ENCODE measurements at regions not wholly inside any gene's neighbourhood (a gene's known extent, or its start where the extent isn't known, plus 50 kb on each side); places are given as distances from the start of the nearest gene placed in this dataset.
"Not testable (repeated sequence)": the region's sequence is repeated elsewhere in the genome, so short reads cannot be mapped to it uniquely, and the experiment has no call there.

DNA sequence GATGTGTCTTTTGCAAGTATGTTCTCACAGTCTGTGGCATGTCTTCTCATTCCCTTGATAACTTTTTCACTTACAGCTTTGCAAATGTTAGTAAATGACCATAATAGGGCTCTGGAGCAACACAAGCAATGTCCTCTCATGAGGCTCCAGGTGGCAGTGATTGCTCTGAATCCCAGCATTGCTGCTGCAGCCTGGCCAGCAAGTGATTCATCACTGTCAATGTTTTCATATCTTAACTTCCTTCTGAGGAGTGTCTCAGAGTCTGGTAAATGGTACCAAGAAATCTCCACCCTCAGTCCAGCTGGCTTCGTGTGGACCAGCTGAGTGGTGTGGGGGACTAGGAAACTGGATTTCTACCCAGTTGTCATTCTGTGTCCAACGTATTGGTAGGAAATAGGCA is 139.6 kb downstream of the MYLK4 start:
- DNase-seq (ENCODE audit: low read depth in 2 of 3, low spot score in 1 of 3) = no peak

DNA sequence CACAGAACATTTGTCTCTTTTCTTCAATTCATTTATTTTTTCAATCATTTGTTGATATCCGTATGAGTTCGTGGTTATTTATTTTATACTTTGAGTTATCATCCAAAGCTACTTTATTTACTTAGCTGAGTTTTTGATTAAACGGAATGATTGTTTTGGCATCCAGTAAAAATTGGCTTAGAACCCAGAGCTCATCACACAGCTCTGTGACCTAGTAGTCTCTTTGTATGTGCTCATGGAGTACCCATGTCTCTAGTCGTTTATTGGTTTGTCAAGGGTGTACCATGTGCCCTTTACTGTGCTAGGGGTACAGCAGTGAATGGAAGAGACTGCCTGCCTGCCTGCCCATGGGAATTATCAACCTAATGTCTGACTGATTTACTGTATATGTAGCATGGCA is 142.2 kb downstream of the MYLK4 start:
- no peak for DNase-seq (ENCODE audit: low read depth in 2 of 3, low spot score in 1 of 3)

- DNase-seq (ENCODE audit: low read depth in 2 of 3, low spot score in 1 of 3) = no peak
These were observed 150.4 kb downstream of the MYLK4 start for GRCh38 chr6:2600363-2600762.

- no peak for DNase-seq (ENCODE audit: low read depth in 2 of 3, low spot score in 1 of 3)
These were observed 150.9 kb downstream of the MYLK4 start for GRCh38 chr6:2599817-2600216.

DNA sequence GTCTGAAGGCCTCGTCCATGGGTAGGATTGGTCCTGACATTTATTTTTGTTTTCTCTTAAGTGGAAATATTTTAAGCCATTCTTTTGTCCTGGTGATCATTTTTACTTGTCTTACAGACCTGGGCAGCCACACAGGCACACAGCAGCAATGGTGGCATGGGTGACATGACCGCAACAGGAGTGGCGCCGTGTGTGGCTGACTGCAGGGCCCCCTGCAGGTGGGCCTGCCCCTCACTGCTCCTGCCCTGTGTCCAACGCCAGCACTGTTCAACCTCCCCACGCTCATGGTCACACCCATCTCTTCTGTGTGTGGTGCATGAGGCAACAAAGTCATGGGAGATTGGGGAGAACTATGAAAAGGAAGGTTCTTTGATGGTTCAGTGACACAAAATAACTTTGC is 151.9 kb downstream of the MYLK4 start:
- DNase-seq (ENCODE audit: low read depth in 2 of 3, low spot score in 1 of 3) = no peak

DNA sequence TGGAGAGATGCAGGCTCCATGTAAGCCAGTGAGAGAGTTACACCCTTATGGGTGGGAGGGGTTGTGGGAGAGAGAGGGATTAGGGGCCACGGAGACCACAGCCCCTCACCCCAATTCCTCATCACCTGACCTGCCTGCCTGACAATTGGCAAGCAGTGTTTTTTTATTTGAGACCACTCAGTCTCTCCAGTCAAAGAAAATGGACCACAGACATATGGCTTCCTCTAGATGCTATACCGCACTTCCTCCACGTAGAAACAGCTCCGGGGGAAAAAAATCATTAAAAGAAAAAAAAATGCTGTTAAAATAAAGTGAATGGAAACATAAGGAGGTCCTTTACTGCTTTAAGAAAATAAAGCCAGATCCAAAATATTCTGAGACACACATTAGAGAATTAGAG is 152.7 kb downstream of the MYLK4 start:
- DNase-seq (ENCODE audit: low read depth in 2 of 3, low spot score in 1 of 3) = no peak

GRCh38 chr6:2597457-2597856 is 153.3 kb downstream of the MYLK4 start:
- not testable (repeated sequence) for DNase-seq (ENCODE audit: low read depth in 2 of 3, low spot score in 1 of 3)

DNA sequence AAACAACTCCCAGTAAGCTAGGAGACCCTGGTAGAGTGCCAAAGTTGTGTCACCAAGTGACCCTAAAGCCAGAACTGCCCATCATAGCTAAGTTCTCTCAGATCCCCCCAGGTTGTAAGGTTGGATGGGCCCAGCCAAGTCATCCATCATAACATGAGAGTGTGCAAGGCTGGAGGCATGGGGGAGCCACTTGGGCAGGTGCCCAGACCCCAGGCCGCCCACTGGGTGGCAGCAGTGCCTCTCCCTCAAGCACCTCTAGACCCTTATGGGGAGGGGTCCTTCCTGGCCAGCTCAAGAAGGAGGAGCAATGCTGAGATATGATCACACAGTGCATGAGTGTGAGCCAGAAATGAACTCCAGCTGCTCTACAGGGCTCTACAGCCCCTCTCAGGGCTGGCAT is 154.5 kb downstream of the MYLK4 start:
- DNase-seq (ENCODE audit: low read depth in 2 of 3, low spot score in 1 of 3) = no peak

DNA sequence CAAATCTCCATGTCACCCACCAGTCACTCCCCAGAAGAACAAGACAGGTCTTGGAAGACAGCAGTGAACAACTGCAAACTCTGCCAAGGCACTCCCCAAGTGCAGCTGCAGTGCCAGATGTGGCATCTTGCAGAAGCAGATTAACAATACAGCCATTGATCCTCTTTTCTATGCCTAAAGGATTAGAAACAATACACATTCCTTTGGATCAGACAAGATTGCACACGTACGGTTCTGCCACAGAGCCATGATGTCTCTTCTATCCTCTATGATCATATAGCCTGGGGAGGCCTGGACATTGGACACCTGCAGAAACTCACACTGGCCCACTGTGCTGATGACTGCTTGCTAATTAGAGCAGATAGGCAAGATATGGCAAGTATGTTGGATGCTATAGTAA is 155.9 kb downstream of the MYLK4 start:
- DNase-seq (ENCODE audit: low read depth in 2 of 3, low spot score in 1 of 3) = no peak

DNA sequence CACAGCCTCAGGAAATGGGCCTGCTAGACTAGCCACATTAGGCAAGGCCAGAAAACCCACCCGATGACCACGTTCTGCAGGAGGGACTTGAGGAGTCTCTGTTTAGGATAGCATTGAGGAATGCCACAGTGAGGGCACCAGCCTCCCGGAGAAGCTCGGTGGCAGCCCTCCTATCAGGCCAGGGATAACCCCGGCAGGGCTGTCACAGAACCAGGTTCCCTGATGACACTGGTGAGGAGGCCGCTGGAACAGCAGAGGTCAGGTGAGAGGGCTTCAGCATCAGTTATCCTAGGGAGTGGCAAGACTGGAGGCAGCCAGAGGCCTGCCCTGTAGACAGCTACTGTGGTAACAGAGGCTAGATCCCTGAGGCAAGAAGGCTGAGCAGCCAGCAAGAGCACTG is 157.6 kb downstream of the MYLK4 start:
- no peak for DNase-seq (ENCODE audit: low read depth in 2 of 3, low spot score in 1 of 3)

DNA sequence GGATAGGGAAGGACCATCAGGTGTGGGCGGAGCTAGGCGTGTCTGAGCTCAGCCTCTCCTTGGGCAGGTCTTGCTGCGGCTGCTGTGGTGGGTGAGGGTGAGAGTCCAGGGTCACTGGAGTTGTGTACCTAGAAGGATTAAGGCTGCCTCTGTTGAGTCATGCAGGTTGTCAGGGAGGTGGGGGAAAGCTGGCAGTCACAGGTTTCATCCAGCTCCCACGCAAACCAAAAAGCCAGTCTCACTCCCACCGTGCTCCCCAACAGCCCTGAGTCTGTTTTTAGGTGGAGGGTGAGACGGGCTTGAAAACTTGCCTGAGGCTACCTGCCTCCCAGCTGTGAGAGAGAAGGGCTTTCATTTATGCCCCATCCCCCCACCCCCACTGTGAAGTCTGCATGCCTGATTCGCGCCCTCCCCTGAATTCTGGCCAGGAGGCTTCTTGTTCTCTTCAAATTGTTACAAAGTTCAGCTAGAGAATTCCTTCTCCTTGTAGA is 161.5 kb downstream of the MYLK4 start:
- no peak for DNase-seq (ENCODE audit: low read depth in 2 of 3, low spot score in 1 of 3)

DNA sequence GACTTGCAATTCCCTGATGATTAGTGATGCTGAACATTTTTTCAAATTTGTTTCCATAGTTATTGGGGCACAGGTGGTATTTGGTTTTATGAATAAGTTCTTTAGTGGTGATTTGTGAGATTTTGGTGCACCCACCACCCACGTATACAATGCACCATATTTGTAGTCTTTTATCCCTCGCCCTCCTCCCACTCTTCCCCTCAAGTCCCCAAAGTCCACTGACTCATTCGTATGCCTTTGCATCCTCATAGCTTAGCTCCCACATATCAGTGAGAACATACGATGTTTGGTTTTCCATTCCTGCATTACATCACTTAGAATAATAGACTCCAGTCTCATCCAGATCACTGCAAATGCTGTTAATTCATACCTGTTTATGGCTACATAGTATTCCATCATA is 167.3 kb downstream of the MYLK4 start:
- no peak for DNase-seq (ENCODE audit: low read depth in 2 of 3, low spot score in 1 of 3)

DNA sequence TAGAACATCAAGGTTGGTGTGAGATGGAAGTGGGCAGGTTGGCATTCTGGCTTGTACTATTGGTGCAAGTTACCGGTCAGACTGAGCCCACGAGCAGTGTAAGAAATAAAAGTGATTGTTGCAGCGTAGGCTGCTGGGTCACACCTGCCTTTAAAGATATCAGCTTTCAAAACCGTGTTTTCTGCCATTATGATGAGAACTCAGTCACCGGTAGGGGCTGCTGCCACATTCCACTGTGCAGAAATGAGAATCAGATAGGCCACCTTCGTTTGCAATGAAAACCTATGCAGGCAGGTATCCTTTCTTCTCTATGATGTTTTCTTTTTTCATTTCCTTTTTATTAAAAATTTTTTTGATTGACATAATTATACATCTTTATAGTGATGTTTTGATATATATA is 168.5 kb downstream of the MYLK4 start:
- no peak for DNase-seq (ENCODE audit: low read depth in 2 of 3, low spot score in 1 of 3)

DNA sequence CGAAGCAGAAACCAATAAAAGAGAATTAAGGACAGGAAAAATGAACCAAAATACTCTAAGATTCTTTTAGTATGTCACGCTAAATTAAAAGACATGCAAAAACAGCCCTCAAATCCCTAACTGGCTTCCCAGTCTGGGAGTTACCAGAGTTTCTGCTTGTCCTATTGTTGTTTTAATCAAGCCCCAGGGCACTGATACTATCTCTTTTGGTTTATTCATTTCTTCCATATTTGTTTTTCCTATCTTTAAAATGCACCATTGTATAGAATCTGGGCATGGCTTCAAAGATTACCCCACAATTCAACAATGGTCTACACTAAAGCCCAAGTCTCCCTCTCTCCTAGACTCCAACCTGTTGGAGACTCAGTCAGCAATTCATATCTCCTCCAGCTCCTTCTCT is 169.1 kb downstream of the MYLK4 start:
- no peak for DNase-seq (ENCODE audit: low read depth in 2 of 3, low spot score in 1 of 3)

DNA sequence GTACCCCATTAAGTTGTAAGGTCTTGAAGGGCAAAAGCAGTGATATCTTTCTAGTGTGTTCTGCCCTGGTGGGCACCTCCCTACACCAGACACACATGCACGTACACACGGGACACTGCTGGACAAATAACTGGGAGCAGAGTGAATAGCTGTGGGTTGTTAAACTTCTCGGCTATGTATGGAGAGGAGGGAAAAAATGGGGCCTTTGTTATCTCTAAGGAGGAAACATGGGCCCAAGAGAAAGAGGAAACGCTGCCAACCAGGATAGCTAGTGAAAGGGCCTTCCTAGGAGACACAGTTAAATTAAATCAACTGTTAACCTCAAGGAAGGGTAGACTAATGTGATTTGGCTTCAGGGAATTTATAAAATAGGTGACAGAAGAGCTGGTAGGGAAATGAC is 169.7 kb downstream of the MYLK4 start:
- no peak for DNase-seq (ENCODE audit: low read depth in 2 of 3, low spot score in 1 of 3)

DNA sequence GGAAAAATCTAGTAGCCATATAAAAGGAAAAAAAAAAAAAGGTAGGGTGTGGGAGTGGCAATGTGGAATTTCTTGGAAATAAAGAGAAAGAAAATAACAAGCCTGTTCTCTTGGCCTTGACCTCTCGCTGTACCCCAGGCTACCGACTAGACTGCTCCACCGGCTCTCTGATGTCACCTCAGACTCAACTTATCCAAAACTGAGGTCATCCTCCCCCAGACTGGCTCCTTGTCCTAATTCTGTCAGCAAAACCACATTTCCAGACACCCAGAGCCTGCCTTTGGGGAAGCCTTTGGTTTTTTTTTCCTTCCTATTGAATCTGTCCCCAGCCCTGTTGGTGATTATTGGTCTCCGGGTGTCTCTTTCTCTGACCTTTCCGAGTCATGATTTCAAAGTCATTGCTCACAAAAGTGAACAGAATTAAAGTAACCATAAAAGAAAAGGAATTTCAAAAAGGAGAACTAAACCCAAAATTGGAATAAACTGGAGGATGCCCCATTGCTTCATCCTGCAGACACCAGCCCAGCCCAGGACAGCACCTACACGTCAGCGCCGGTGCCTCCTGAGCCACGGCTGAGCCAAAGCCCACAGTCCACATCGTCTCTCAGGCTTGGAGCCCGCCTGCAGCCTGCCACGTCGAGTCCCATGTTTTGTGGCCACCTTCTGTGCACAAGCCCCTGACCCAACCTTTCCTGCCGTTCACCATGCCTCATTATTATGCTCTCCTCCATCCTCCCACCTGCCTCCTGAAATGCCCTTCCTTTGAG is 170.7 kb downstream of the MYLK4 start:
- DNase-seq (ENCODE audit: low read depth in 2 of 3, low spot score in 1 of 3) = no peak

GRCh38 chr6:2579241-2579761 is 171.4 kb downstream of the MYLK4 start:
- no peak for DNase-seq (ENCODE audit: low read depth in 2 of 3, low spot score in 1 of 3)

GRCh38 chr6:2578767-2579166 is 172.0 kb downstream of the MYLK4 start:
- DNase-seq (ENCODE audit: low read depth in 2 of 3, low spot score in 1 of 3) = no peak

DNA sequence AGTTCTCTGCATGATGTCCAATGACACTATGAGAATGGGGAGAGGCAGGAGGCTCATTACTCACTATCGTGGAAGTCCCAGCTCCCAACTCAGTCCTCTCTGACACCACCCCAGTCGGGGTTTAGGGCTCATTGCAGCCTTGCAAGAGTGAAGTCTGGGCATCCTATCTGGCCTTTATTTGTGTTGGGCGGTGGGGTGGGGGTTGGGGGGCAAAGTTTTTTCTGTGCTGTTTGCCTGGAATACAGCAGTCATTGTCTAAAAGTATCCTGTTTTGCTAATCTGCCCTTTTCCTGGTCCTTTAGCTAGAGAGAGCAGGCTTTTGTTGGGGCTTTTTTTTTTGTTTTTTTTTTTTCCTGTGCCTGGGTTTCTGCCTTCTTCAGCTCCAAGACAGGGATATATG is 174.2 kb downstream of the MYLK4 start:
- no peak for DNase-seq (ENCODE audit: low read depth in 2 of 3, low spot score in 1 of 3)

DNA sequence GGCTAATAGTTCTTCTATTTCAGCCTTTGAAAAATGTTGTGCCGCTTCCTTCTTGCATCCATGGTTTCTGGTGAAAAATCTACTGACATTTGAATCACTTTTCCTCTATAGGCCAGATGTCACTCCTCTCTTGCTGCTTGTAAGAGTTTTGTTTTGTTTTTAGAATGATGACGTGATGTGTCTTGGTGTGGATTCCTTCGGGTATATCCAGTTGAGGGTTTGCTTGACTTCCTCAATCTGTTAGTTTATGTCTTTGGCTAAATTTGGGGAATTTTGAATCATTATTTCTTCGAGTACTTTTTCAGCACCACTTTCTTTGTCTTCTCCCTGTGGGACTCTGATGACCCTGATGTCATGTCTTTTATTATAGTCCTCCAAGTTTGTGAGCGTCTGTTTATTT is 175.5 kb downstream of the MYLK4 start:
- no peak for DNase-seq (ENCODE audit: low read depth in 2 of 3, low spot score in 1 of 3)

GRCh38 chr6:2569420-2569819 is 181.3 kb downstream of the MYLK4 start:
- not testable (repeated sequence) for DNase-seq (ENCODE audit: low read depth in 2 of 3, low spot score in 1 of 3)

DNA sequence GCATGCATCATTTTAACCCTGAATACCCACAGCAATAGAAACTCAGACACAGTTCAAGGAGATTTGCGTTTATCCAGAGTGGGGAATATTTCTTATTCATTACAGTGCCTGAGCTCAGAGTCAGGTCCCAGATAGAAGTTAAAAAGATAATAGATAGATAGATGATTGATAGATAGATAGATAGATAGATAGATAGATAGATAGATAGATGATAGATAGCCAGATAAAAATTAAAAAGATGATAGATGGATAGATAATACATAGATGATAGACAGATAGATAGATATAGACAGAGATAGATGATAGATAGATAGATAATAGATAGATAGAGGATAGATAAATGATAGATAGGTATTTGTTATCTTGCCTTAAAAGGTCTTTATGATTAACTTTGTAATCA is 184.7 kb downstream of the MYLK4 start:
- no peak for DNase-seq (ENCODE audit: low read depth in 2 of 3, low spot score in 1 of 3)

GRCh38 chr6:2565499-2565898 is 185.2 kb downstream of the MYLK4 start:
- DNase-seq (ENCODE audit: low read depth in 2 of 3, low spot score in 1 of 3) = no peak

Data from stimulated activated CD4-positive, alpha-beta T cell treated with anti-CD3 and anti-CD28 coated beads, Interleukin-12 subunit alpha, Interleukin-12 subunit beta, amount 100 ng/mL, for 48 hours (primary cell).